AG04449 (cell line): ENCODE measurements at regions not wholly inside any gene's neighbourhood (a gene's known extent, or its start where the extent isn't known, plus 50 kb on each side); places are given as distances from the start of the nearest gene placed in this dataset.

Experiments
- CTCF ChIA-PET: fragments of 350-600 bp; formaldehyde crosslinking; extraction: SDS; loops from one replicate; lab custom pipeline; 2021; ENCODE audit warnings: antibody characterized with exemption; lab: Yijun Ruan, JAX
- POLR2A ChIA-PET: fragments of 400-600, 350-600 bp; formaldehyde crosslinking; extraction: SDS; loops from one replicate; lab custom pipeline; 2020; ENCODE audit warnings: antibody characterized with exemption, inconsistent platforms; lab: Yijun Ruan, JAX
- DNase-seq: peaks from one replicate; pipeline ENCODE4 v3.0.0-alpha.2; 2010; ENCODE audit warnings: low read depth, low spot score
- H3K4me3 ChIP-seq: 2 replicates; pipeline ENCODE4 v1.5.1; 2011; ENCODE audit warnings: low read depth, mild to moderate bottlenecking, control low read depth, low read length
- CTCF ChIP-seq: IDR thresholded peaks from one replicate; pipeline ENCODE4 v1.5.1; 2011; ENCODE audit warnings: mild to moderate bottlenecking, moderate library complexity, low read length, control low read depth, inconsistent platforms; ENCODE audit not compliant: insufficient read depth; ENCODE audit errors: missing control alignments

- TF ChIP-seq CTCF = no peak
- DNase-seq = no peak
- ChIA-PET CTCF (interaction anchor here (1.0 to 1.3 kb wide), 3 partner anchors 11 to 139 kb away, joined by 3 to 5 read pairs (median 3); no protein-coding TSS in a partner anchor), POLR2A (no interaction called here)
- no peak overlapping the region for H3K4me3 ChIP-seq
These were observed 86.0 kb downstream of the NREP start for GRCh38 chr5:111670826-111671492.

- TF ChIP-seq CTCF = no peak
- peak; percentile 7 for DNase-seq
These were observed 88.2 kb downstream of the NREP start for GRCh38 chr5:111668477-111669414.

GRCh38 chr5:111667128-111667736, 89.8 kb downstream of the NREP start:
- no peak for TF ChIP-seq CTCF
- no peak overlapping the region for H3K4me3 ChIP-seq
- ChIA-PET CTCF (interaction anchor here (1.4 kb wide), 1 partner anchor 14 kb away, joined by 4 read pairs; no protein-coding TSS in a partner anchor), POLR2A (no interaction called here)
- no peak for DNase-seq

More at GRCh38 chr5:111668477-111669414, 88.2 kb downstream of the NREP start:
- H3K4me3 ChIP-seq = no peak overlapping the region
- POLR2A ChIA-PET = interaction anchor here (0.6 kb wide), 1 partner anchor 17 kb away, joined by 5 read pairs; no protein-coding TSS in a partner anchor
- CTCF ChIA-PET = interaction anchor here (1.0 to 1.4 kb wide), 2 partner anchors 13 to 137 kb away, joined by 3 to 4 read pairs; no protein-coding TSS in a partner anchor

- POLR2A ChIA-PET = no interaction called here
- no peak for DNase-seq
- TF ChIP-seq CTCF = no peak
- CTCF ChIA-PET = interaction anchor here (1.3 kb wide), 1 partner anchor 76 kb away, joined by 3 read pairs; no protein-coding TSS in a partner anchor
- no peak overlapping the region for H3K4me3 ChIP-seq
These were observed 100.4 kb downstream of the NREP start for GRCh38 chr5:111656580-111656979.

GRCh38 chr5:111655169-111655924, 101.6 kb downstream of the NREP start:
- POLR2A ChIA-PET = no interaction called here
- DNase-seq = peak; percentile 7
- no peak for TF ChIP-seq CTCF
- no peak overlapping the region for H3K4me3 ChIP-seq
- CTCF ChIA-PET = interaction anchor here (0.9 to 1.3 kb wide), 2 partner anchors 9 to 77 kb away, joined by 3 read pairs; no protein-coding TSS in a partner anchor
